PFSK-1 (cell line): ENCODE measurements at regions not wholly inside any gene's neighbourhood (a gene's known extent, or its start where the extent isn't known, plus 50 kb on each side); places are given as distances from the start of the nearest gene placed in this dataset.

ENCODE experiments used
- FOXP2 ChIP-seq: optimal IDR thresholded peaks from 2 replicates; pipeline ENCODE3; 2011; ENCODE audit warnings: borderline replicate concordance, control low read depth, inconsistent platforms; ENCODE audit not compliant: insufficient read depth; ENCODE audit errors: extremely low read length, extremely low read depth
- POLR2AphosphoS5 ChIP-seq: IDR thresholded peaks from 2 replicates; pipeline ENCODE4 v1.6.1; 2012; ENCODE audit warnings: low read depth, mild to moderate bottlenecking, control low read depth, low read length, moderate library complexity
- REST ChIP-seq, 2 experiments: IDR thresholded peaks; 2 replicates each; pipeline versions ENCODE4 v1.6.1 to v1.8.0; 2011 to 2012; ENCODE audit warnings: low read depth in 2 of 2, low read length in 2 of 2, control low read depth in 1 of 2, inconsistent platforms in 1 of 2, mild to moderate bottlenecking in 1 of 2, moderate library complexity in 1 of 2; ENCODE audit not compliant: insufficient read depth in 1 of 2
- SIN3A ChIP-seq: IDR thresholded peaks from 2 replicates; pipeline ENCODE4 v1.6.1; 2012; ENCODE audit warnings: mild to moderate bottlenecking, low read length, moderate library complexity, borderline replicate concordance; ENCODE audit not compliant: insufficient read depth
- TAF1 ChIP-seq: IDR thresholded peaks from 2 replicates; pipeline ENCODE4 v1.6.1; 2012; ENCODE audit warnings: low read length, control low read depth, borderline replicate concordance; ENCODE audit not compliant: insufficient read depth

GRCh38 chr16:13629704-13630103 lies 290.2 kb upstream of the ERCC4 start:
- TF ChIP-seq TAF1 (no peak), FOXP2 (no peak)

- TF ChIP-seq TAF1 (no peak), POLR2AphosphoS5 (no peak), SIN3A (no peak), REST (IDR thresholded peaks at IDR 0.05; ENCODE audit: insufficient read depth in 1 of 2, low read depth in 2 of 2, low read length in 2 of 2) (no peak)
These were observed 289.6 kb upstream of the ERCC4 start for GRCh38 chr16:13630374-13630773.

DNA sequence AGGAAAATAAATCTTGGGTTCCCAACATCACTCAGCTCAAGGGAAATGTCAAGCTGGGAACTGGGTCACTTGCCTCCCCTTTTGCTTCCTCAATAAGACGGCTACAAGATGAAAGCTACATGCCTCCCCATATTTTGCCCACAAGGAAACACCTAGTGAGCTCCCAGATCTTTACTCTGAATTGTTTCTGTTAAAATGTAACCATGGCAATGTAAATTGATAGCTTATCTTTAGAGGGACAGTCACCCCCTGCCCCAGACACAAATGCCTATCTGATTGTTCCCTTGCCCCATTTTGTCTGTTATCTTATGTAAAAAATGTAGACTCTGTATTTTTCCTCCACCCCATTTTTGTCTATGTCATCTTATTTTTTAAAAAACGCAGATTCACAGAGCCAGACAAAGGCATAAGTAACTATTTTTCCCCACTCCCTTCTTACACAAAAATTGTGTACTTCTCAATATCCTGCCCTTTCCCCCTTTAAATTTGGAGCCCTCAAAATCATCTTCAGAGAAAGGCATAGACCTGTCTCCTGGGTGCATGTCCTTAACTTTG lies 288.7 kb upstream of the ERCC4 start:
- TF ChIP-seq FOXP2 (no peak), TAF1 (no peak), POLR2AphosphoS5 (no peak), REST (IDR thresholded peaks at IDR 0.05; ENCODE audit: insufficient read depth in 1 of 2, low read depth in 2 of 2, low read length in 2 of 2) (no peak), SIN3A (no peak)

DNA sequence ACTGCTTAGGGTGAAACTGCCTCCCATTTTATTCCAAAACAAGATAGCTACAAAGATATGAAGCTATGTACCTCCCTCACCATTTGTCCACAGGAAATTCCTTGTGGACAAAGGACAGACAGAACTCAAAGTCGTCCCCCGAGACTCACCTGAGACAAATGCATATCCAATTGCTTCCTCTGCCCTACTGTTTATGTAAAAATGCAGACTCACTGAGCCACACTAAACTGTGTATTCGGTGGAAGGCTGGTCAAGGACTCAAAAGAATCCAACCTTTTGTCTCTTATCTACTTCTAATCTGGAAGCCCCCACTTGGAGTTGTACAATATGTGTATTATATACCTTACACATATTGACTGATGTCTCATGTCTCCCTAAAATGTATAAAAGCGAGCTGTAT lies 288.0 kb upstream of the ERCC4 start:
- TF ChIP-seq FOXP2, result no peak

GRCh38 chr16:13633391-13633861 lies 286.5 kb upstream of the ERCC4 start:
- TF ChIP-seq REST (IDR thresholded peaks at IDR 0.05; ENCODE audit: insufficient read depth in 1 of 2, low read depth in 2 of 2, low read length in 2 of 2) (no peak), SIN3A (no peak), POLR2AphosphoS5 (no peak), FOXP2 (no peak), TAF1 (no peak)

DNA sequence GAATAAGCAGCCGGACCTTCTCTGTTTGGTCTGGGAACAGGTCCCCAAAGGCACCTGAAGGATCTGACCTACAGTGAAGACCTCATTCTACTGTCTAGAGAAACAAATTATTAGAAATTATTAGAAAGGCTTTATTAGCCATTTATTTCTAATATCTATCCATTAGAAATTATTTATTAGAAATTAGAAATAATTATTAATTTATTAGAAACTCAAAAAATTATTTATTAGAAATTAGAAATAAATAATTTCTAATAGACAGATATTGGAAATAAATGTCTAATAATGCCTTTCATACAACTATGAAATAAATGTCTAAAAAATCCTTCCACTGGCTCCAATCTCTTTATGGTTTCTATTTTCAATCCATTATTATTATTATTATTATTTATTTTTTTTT lies 285.7 kb upstream of the ERCC4 start:
- TF ChIP-seq FOXP2 (no peak), SIN3A (no peak), POLR2AphosphoS5 (no peak), TAF1 (no peak), REST (IDR thresholded peaks at IDR 0.05; ENCODE audit: insufficient read depth in 1 of 2, low read depth in 2 of 2, low read length in 2 of 2) (no peak)
